SK-N-SH (cell line): ENCODE measurements at regions not wholly inside any gene's neighbourhood (a gene's known extent, or its start where the extent isn't known, plus 50 kb on each side); places are given as distances from the start of the nearest gene placed in this dataset.

Experiments used
- CTCF ChIP-seq: fragments of 200-600 bp; sonication (generic); IDR thresholded peaks from 2 replicates; pipeline ENCODE4 v1.6.1; 2017; ENCODE audit warnings: antibody characterized with exemption, mild to moderate bottlenecking, moderate library complexity
- EZH2phosphoT487 ChIP-seq: fragments of 200-600 bp; sonication (generic); IDR thresholded peaks from 2 replicates; pipeline ENCODE4 v1.6.1; 2017; ENCODE audit warnings: low read depth, mixed run types, mild to moderate bottlenecking, antibody characterized with exemption, moderate library complexity, borderline replicate concordance
- FOXJ3 ChIP-seq: sonication (generic); formaldehyde crosslinking; IDR thresholded peaks from 2 replicates; pipeline ENCODE4 v1.5.1; 2020; ENCODE audit warnings: mild to moderate bottlenecking, missing genetic modification reagents
- MAX ChIP-seq: IDR thresholded peaks from 2 replicates; pipeline ENCODE4 v1.4.0; 2012; ENCODE audit warnings: low read depth
- MXI1 ChIP-seq: IDR thresholded peaks from 2 replicates; pipeline ENCODE4 v1.6.1; 2012; ENCODE audit warnings: mild to moderate bottlenecking, low read depth, low read length, improper control_type of control experiment
- RAD21 ChIP-seq: IDR thresholded peaks from 2 replicates; pipeline ENCODE4 v1.6.1; 2012; ENCODE audit warnings: mild to moderate bottlenecking, low read length
- RCOR1 ChIP-seq: fragments of 150-350 bp; IDR thresholded peaks from 2 replicates; pipeline ENCODE4 v1.6.1; 2017; ENCODE audit warnings: antibody characterized with exemption, low read length
- TAF1 ChIP-seq: IDR thresholded peaks from 2 replicates; pipeline ENCODE4 v1.6.1; 2012; ENCODE audit warnings: low read depth, mild to moderate bottlenecking, low read length, moderate library complexity, borderline replicate concordance

DNA sequence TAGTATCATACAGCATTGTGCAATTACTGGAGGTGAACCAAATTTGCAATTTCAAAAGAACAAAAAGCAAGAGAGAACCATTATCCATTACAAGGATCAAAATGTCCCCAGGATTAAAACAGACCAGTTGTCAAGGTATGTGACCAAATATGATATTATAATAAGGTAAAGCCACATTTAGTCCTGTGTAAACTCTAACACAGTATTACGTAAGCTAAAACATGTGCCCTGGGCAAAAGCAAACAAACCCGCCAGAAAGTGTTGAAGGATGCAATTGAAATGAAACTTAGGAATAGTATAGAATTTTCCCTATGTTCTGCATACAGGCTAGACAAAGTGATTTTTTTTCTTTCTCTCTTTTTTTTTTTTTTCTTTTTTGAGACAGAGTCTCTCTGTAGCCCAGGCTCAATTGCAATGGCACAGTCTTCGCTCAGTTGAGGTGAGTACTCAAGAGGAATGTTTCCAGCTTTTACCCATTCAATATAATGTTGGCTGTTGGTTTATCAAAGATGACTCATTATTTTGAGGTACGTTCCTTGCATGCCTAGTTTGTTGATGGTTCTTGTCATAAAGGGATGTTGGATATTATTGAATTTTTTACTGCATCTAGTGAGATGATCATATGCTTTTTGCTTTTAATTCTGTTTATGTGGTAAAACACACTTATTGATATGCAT, 137.1 kb upstream of the FOXG1 start:
- no peak for TF ChIP-seq CTCF
- no peak for TF ChIP-seq MAX
- TF ChIP-seq FOXJ3 = no peak
- no peak for TF ChIP-seq EZH2phosphoT487
- TF ChIP-seq TAF1 = no peak
- no peak for TF ChIP-seq MXI1
- TF ChIP-seq RCOR1 = no peak
- no peak for TF ChIP-seq RAD21
